ENCODE measurements at regions not wholly inside any gene's neighbourhood (a gene's known extent, or its start where the extent isn't known, plus 50 kb on each side); places are given as distances from the start of the nearest gene placed in this dataset.

GRCh38 chr2:40034801-40035200, 255.7 kb upstream of the THUMPD2 start (continued):
- no peak for TF ChIP-seq ZNF140 (tag by site-specific recombination; IDR thresholded peaks at IDR 0.05)
- no peak for TF ChIP-seq ZNF341 (tag by site-specific recombination; IDR thresholded peaks at IDR 0.05; ENCODE audit: low read depth)
- no peak for TF ChIP-seq MZF1 (tag by site-specific recombination; IDR thresholded peaks at IDR 0.05; ENCODE audit: borderline replicate concordance)
- TF ChIP-seq ZBTB10 (tag by site-specific recombination; IDR thresholded peaks at IDR 0.05) = no peak
- no peak for TF ChIP-seq ZBTB17 (tag by site-specific recombination; IDR thresholded peaks at IDR 0.05)
- TF ChIP-seq ZNF324 (tag by site-specific recombination; IDR thresholded peaks at IDR 0.05) = no peak
- no peak for TF ChIP-seq MEIS1 (CRISPR knock-in tag; IDR thresholded peaks at IDR 0.05; ENCODE audit: borderline replicate concordance)

GRCh38 chr2:40034198-40034597, 255.1 kb upstream of the THUMPD2 start:
- Histone ChIP-seq H3K36me3 (ENCODE audit: control insufficient read depth in 2 of 2, insufficient read depth in 1 of 2, low read length in 2 of 2) (no peaks in the 10 kb centered on the region), H3K9me3 (ENCODE audit: control insufficient read depth, insufficient read depth, low read depth, low read length) (no peaks in the 10 kb centered on the region), H3K4me3 (ENCODE audit: low read depth, low read length) (no peak overlapping the region), H3K4me1 (ENCODE audit: control insufficient read depth, insufficient read depth, low read length) (no peaks in the 10 kb centered on the region), H3K27ac (ENCODE audit: extremely low read depth, low read depth, low read length) (no peak overlapping the region)
- ChIA-PET CTCF (interaction anchor here (0.7 kb wide), 1 partner anchor 120 kb away, joined by 4 read pairs; no protein-coding TSS in a partner anchor), POLR2A (no interaction called here)
- no peak for TF ChIP-seq ZNF2 (tag by site-specific recombination; IDR thresholded peaks at IDR 0.05)
- no peak for TF ChIP-seq ZNF274 (IDR thresholded peaks at IDR 0.05; ENCODE audit: low read length)
- TF ChIP-seq ZNF274 (tag by site-specific recombination; IDR thresholded peaks at IDR 0.05; ENCODE audit: borderline replicate concordance) = no peak
- no peak for TF ChIP-seq ZNF658 (tag by site-specific recombination; IDR thresholded peaks at IDR 0.05)

GRCh38 chr2:40033781-40034180, 254.7 kb upstream of the THUMPD2 start:
- H3K9me3 ChIP-seq (ENCODE audit: control insufficient read depth, insufficient read depth, low read depth, low read length) = no peaks in the 10 kb centered on the region
- ChIA-PET POLR2A (no interaction called here), CTCF (interaction anchor here (0.7 kb wide), 1 partner anchor 120 kb away, joined by 4 read pairs; no protein-coding TSS in a partner anchor)
- no peak overlapping the region for H3K27ac ChIP-seq (ENCODE audit: extremely low read depth, low read depth, low read length)
- H3K36me3 ChIP-seq (ENCODE audit: control insufficient read depth in 2 of 2, insufficient read depth in 1 of 2, low read length in 2 of 2) = no peaks in the 10 kb centered on the region
- no peak overlapping the region for H3K4me3 ChIP-seq (ENCODE audit: low read depth, low read length)
- H3K4me1 ChIP-seq (ENCODE audit: control insufficient read depth, insufficient read depth, low read length) = no peaks in the 10 kb centered on the region
- TF ChIP-seq ZFP37 (tag by site-specific recombination; IDR thresholded peaks at IDR 0.05) (no peak), ZNF174 (tag by site-specific recombination; IDR thresholded peaks at IDR 0.05) (no peak), REST (tag by site-specific recombination; IDR thresholded peaks at IDR 0.05) (no peak), ZNF596 (tag by site-specific recombination; IDR thresholded peaks at IDR 0.05) (no peak), ZNF626 (tag by site-specific recombination; IDR thresholded peaks at IDR 0.05) (no peak), ZNF548 (tag by site-specific recombination; IDR thresholded peaks at IDR 0.05) (no peak), ZNF114 (tag by site-specific recombination; IDR thresholded peaks at IDR 0.05) (no peak), KLF7 (tag by site-specific recombination; IDR thresholded peaks at IDR 0.05; ENCODE audit: borderline replicate concordance) (no peak), ZNF777 (tag by site-specific recombination; IDR thresholded peaks at IDR 0.05; ENCODE audit: borderline replicate concordance) (no peak), ZNF488 (tag by site-specific recombination; IDR thresholded peaks at IDR 0.05) (no peak), ZNF449 (tag by site-specific recombination; IDR thresholded peaks at IDR 0.05) (no peak), ZNF2 (tag by site-specific recombination; IDR thresholded peaks at IDR 0.05) (no peak), ZNF302 (tag by site-specific recombination; IDR thresholded peaks at IDR 0.05; ENCODE audit: low read depth) (no peak), ZNF416 (tag by site-specific recombination; IDR thresholded peaks at IDR 0.05) (no peak)
- TF ChIP-seq, protein P1, sequence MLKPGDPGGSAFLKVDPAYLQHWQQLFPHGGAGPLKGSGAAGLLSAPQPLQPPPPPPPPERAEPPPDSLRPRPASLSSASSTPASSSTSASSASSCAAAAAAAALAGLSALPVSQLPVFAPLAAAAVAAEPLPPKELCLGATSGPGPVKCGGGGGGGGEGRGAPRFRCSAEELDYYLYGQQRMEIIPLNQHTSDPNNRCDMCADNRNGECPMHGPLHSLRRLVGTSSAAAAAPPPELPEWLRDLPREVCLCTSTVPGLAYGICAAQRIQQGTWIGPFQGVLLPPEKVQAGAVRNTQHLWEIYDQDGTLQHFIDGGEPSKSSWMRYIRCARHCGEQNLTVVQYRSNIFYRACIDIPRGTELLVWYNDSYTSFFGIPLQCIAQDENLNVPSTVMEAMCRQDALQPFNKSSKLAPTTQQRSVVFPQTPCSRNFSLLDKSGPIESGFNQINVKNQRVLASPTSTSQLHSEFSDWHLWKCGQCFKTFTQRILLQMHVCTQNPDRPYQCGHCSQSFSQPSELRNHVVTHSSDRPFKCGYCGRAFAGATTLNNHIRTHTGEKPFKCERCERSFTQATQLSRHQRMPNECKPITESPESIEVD (tag by site-specific recombination; IDR thresholded peaks at IDR 0.05) = no peak
